NB4 (cell line): ENCODE measurements at regions not wholly inside any gene's neighbourhood (a gene's known extent, or its start where the extent isn't known, plus 50 kb on each side); places are given as distances from the start of the nearest gene placed in this dataset.
"Not testable (repeated sequence)": the region's sequence is repeated elsewhere in the genome, so short reads cannot be mapped to it uniquely, and the experiment has no call there.

Experiments used
- DNase-seq: peaks from one replicate; pipeline ENCODE4 v3.0.0; 2010; ENCODE audit warnings: low read depth
- H3K4me3 ChIP-seq: one replicate; pipeline ENCODE4 v1.5.1; 2011; ENCODE audit warnings: mild to moderate bottlenecking, low read depth, low read length, moderate library complexity
- MYC ChIP-seq: IDR thresholded peaks from 2 replicates; pipeline ENCODE4 v1.6.1; 2011; ENCODE audit warnings: low read depth, low read length
- POLR2A ChIP-seq: IDR thresholded peaks from 2 replicates; pipeline ENCODE4 v1.6.1; 2011; ENCODE audit warnings: mild to moderate bottlenecking; ENCODE audit not compliant: insufficient read length; ENCODE audit errors: extremely low read depth
- TF ChIP-seq, protein P1 (sequence below): IDR thresholded peaks from one replicate; pipeline ENCODE4 v1.5.1; 2012; ENCODE audit warnings: low read depth, low read length
- TF ChIP-seq, protein P2 (sequence below): IDR thresholded peaks from 2 replicates; pipeline ENCODE4 v1.6.1; 2011; ENCODE audit warnings: low read depth, low read length

DNA sequence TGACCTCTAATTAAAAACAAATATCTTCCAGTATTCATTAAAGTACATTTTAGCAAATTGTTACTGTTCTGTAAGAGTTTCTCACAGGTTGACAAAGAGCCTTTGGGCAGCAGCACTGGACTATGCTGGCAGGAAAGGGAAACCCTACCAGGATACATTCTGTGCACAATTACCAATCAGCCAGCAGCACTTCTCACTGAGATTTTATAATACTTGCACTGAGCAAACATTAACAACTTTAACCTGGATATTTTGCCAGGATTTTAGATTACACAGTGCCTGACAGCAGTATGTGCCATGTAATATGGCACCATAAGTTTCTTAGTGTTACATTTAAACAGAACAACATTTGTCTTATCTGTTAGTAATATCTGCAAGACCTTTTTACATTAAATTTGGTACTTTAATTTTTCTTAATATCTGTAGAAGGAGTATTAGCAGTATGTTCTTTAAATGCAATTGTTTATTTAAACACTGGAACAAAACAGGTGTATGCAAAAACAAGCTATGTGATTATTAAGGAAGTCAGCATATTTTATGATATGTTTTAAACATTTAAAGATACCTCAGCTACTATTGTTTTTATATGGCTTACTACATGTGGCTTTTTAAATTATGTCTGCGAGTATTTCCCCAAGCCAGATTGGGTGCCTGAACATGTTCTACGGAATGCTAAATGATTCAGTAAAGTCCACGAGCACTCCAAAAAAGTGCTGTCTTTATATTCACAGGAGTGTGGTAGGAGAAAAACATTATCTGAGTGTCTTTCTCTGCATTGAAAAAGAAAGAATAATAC lies 699.0 kb upstream of the LUZP2 start:
- no peak overlapping the region for H3K4me3 ChIP-seq
- TF ChIP-seq, protein P1, sequence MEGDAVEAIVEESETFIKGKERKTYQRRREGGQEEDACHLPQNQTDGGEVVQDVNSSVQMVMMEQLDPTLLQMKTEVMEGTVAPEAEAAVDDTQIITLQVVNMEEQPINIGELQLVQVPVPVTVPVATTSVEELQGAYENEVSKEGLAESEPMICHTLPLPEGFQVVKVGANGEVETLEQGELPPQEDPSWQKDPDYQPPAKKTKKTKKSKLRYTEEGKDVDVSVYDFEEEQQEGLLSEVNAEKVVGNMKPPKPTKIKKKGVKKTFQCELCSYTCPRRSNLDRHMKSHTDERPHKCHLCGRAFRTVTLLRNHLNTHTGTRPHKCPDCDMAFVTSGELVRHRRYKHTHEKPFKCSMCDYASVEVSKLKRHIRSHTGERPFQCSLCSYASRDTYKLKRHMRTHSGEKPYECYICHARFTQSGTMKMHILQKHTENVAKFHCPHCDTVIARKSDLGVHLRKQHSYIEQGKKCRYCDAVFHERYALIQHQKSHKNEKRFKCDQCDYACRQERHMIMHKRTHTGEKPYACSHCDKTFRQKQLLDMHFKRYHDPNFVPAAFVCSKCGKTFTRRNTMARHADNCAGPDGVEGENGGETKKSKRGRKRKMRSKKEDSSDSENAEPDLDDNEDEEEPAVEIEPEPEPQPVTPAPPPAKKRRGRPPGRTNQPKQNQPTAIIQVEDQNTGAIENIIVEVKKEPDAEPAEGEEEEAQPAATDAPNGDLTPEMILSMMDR: no peak
- TF ChIP-seq, protein P2, sequence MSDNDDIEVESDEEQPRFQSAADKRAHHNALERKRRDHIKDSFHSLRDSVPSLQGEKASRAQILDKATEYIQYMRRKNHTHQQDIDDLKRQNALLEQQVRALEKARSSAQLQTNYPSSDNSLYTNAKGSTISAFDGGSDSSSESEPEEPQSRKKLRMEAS: no peak
- TF ChIP-seq POLR2A: no peak
- no peak for TF ChIP-seq MYC
- no peak for DNase-seq

DNA sequence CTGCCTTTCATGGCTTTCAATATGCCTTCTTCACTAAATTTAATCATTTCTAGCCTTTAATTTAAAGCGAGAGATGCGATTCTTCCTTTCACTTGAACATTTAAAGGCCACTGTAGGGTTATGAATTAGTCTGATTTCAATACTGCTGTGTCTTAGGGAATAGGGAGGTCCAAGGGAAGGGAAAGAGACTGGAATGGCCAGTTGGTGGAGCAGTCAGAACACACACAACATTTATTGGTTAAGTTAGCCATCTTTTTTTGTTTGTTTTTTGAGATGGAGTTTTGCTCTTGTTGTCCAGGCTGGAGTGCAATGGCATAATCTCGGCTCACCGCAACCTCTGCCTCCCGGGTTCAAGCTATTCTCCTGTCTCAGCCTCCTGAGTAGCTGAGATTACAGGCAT lies 662.5 kb upstream of the LUZP2 start:
- not testable (repeated sequence) for DNase-seq, H3K4me3 ChIP-seq

DNA sequence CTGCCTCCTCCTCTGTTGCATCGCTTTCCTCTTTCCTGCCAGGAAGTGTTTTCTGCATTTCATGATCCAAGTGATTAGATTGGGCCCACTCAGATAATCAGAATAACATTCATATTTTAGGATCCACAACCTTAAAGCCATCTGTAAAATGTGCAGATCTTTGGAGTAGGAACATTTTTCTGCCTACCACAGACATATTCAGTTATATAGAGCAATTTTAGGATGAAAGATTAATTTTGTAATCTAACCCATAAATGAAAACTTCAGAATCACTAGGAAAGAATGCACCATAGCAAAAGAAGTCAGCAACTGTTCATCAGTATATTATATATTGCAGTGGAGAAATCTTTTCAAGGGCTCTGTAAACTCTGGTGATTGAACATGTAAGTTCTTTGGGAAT lies 659.9 kb upstream of the LUZP2 start:
- no peak for DNase-seq
- TF ChIP-seq POLR2A (no peak), MYC (no peak)
- TF ChIP-seq, protein P2: no peak
- TF ChIP-seq, protein P1: no peak
- H3K4me3 ChIP-seq: no peak overlapping the region

DNA sequence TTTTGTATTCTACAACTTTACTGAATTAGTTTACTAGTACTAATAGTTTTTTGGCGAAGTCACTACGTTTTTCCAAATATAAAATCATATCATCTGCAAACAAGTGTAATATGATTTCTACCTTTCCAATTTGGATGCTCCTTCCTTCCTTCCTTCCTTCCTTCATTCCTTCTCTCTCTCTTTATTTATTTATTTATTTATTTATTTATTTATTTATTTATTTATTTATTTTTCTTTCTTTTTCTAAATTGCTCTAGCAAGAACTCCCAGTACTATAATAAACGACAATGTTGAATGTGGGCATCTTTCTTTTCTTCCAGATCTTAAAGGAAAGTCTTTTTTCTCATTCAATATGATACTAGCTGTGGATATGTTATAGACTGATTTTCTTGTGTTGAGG lies 656.0 kb upstream of the LUZP2 start:
- DNase-seq: no peak
- TF ChIP-seq, protein P2: no peak
- TF ChIP-seq POLR2A (no peak), MYC (no peak)
- TF ChIP-seq, protein P1: no peak
- H3K4me3 ChIP-seq: no peak overlapping the region

DNA sequence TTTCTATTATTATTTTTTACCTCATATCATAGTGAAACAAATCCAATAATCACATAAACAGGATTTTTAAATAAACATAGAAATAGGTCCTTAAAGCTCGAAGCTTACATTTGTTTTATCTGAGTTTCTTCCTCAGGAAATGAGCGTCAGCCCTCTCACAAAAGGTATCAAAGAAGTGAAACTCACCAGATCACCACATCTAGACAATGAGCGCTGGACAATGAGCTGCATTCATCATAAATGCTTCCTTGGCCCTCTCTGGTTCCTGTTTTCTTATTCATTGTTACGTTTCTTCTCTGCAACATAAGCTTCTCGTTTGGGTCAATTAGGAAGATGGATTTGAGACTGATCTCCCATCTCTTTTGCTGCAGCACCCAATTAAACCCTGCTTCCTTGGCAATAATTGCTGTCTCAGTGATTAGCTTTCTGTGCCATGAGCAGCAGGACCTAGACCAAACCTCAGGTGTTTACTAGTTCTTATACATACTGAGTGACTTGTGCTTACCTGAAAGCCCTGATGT lies 649.9 kb upstream of the LUZP2 start:
- TF ChIP-seq POLR2A (no peak), MYC (no peak)
- TF ChIP-seq, protein P1: no peak
- TF ChIP-seq, protein P2: no peak
- DNase-seq: no peak
- no peak overlapping the region for H3K4me3 ChIP-seq

DNA sequence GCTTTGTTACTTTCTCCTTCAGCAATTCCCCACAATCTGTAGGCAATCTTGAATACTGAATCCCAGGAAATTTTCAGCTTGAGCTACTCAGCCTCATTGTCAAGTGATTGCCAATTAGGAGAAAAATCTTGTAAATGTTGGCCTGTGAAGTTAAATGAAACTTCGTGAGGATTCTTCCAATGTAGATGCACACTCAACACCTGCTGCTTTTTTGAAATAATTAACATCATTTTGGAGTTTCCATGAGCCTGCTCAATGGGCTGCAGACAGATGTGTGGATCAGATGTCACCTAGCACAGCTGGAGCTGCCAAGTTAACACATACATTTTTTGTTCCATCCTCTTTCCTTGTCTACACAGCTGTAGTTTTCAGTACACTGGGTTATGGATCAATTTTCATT lies 645.6 kb upstream of the LUZP2 start:
- TF ChIP-seq, protein P1: no peak
- no peak for TF ChIP-seq POLR2A
- no peak for TF ChIP-seq MYC
- TF ChIP-seq, protein P2: no peak
- no peak overlapping the region for H3K4me3 ChIP-seq
- no peak for DNase-seq
